GM12801 (cell line): ENCODE measurements at regions not wholly inside any gene's neighbourhood (a gene's known extent, or its start where the extent isn't known, plus 50 kb on each side); places are given as distances from the start of the nearest gene placed in this dataset.

Source experiments
- CTCF ChIP-seq: IDR thresholded peaks from one replicate; pipeline ENCODE4 v1.5.1; 2011; ENCODE audit warnings: control low read depth; ENCODE audit not compliant: insufficient read length; ENCODE audit errors: extremely low read depth

DNA sequence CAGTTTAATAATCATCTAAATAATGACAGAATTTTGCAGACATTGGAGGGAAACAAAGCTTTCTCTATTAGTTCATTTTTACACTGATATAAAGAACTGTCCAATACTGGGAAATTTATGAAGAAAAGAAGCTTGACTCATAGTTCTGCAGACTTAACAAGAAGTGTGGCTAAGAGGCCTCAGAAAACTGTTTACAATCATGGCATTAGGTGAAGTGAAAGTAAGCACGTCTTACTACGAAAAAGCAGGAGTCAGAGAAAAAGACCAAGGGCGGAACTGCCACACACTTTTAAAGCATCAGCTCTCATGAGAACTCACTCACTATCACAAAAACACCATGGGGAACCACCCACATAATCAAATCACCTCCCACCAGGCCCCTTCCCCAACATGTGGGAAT lies 804.4 kb downstream of the FLRT2 start:
- TF ChIP-seq CTCF = no peak

- no peak for TF ChIP-seq CTCF
Observed at GRCh38 chr14:86333493-86333892, 803.5 kb downstream of the FLRT2 start.

DNA sequence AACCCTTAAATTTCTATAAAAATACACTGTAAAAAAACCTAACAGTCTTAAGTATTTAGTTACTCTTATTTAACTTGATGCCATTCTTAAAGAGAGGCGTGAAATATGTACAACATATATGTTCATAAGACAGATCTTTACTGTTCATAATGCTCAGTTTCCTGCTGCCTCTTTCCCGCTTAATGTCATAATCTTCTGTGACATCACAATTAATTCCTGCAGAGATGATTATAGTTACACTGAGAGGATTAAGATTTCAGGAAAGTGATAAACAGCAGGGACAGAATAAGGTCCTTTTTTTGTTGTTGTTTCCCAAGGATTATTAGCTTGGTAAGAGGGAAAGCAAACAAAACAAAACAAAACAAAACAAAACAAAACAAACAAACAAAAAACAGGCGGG lies 801.4 kb downstream of the FLRT2 start:
- TF ChIP-seq CTCF = no peak

DNA sequence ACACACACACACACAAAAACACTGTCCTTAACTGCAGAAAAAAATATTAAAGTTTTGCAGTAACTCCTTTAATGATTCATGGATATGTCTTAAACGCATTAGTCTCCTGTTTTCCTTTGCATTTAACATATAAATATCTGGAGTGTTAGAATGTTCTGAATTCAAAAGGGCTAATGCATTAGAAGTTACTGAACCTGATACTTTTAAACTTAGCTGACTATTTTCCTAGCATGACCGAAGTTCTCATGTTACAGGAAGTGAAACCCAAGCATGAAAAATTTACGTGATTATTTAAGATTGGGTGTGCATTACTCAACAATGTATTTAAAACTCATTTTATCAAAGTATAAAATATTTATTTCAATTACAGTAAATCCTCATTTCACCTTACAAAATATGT lies 791.2 kb downstream of the FLRT2 start:
- TF ChIP-seq CTCF = no peak

GRCh38 chr14:86311151-86311550 lies 781.2 kb downstream of the FLRT2 start:
- no peak for TF ChIP-seq CTCF

GRCh38 chr14:86310611-86311010 lies 780.7 kb downstream of the FLRT2 start:
- no peak for TF ChIP-seq CTCF

- TF ChIP-seq CTCF = no peak
Observed at GRCh38 chr14:86310148-86310547, 780.2 kb downstream of the FLRT2 start.

- no peak for TF ChIP-seq CTCF
Observed at GRCh38 chr14:86305058-86305457, 775.1 kb downstream of the FLRT2 start.
